Medulla oblongata (tissue), 1 donor: ENCODE measurements at regions not wholly inside any gene's neighbourhood (a gene's known extent, or its start where the extent isn't known, plus 50 kb on each side); places are given as distances from the start of the nearest gene placed in this dataset.
"Not testable (repeated sequence)": the region's sequence is repeated elsewhere in the genome, so short reads cannot be mapped to it uniquely, and the experiment has no call there.

ENCODE experiments used
- DNase-seq: peaks from one replicate; pipeline ENCODE4 v3.0.0-alpha.2; 2015; ENCODE audit errors: extremely low spot score

- DNase-seq = not testable (repeated sequence)
These were observed 51.5 kb upstream of the CDC42EP3 start for GRCh38 chr2:37722971-37723370.

GRCh38 chr2:37730037-37730818, 58.8 kb upstream of the CDC42EP3 start:
- no peak for DNase-seq

- not testable (repeated sequence) for DNase-seq
These were observed 61.0 kb upstream of the CDC42EP3 start for GRCh38 chr2:37732412-37732811.

GRCh38 chr2:37733251-37733650, 61.8 kb upstream of the CDC42EP3 start:
- no peak for DNase-seq

- DNase-seq = not testable (repeated sequence)
These were observed 62.5 kb upstream of the CDC42EP3 start for GRCh38 chr2:37733955-37734354.

GRCh38 chr2:37734891-37735523, 63.6 kb upstream of the CDC42EP3 start:
- DNase-seq = not testable (repeated sequence)

- not testable (repeated sequence) for DNase-seq
These were observed 64.1 kb upstream of the CDC42EP3 start for GRCh38 chr2:37735524-37735910.

- DNase-seq = no peak
These were observed 66.1 kb upstream of the CDC42EP3 start for GRCh38 chr2:37737507-37737906.

GRCh38 chr2:37738266-37738885, 66.9 kb upstream of the CDC42EP3 start:
- no peak for DNase-seq

GRCh38 chr2:37739153-37739552, 67.7 kb upstream of the CDC42EP3 start:
- DNase-seq = no peak

- no peak for DNase-seq
These were observed 68.8 kb upstream of the CDC42EP3 start for GRCh38 chr2:37740164-37740739.

- DNase-seq = no peak
These were observed 70.8 kb upstream of the CDC42EP3 start for GRCh38 chr2:37742286-37742685.

- DNase-seq = no peak
These were observed 72.6 kb upstream of the CDC42EP3 start for GRCh38 chr2:37744010-37744409.

- not testable (repeated sequence) for DNase-seq
These were observed 73.5 kb upstream of the CDC42EP3 start for GRCh38 chr2:37744961-37745360.

GRCh38 chr2:37746011-37746410, 74.6 kb upstream of the CDC42EP3 start:
- not testable (repeated sequence) for DNase-seq

GRCh38 chr2:37746883-37747282, 75.4 kb upstream of the CDC42EP3 start:
- DNase-seq = no peak

- DNase-seq = no peak
These were observed 77.1 kb upstream of the CDC42EP3 start for GRCh38 chr2:37748541-37748940.

- not testable (repeated sequence) for DNase-seq
These were observed 78.8 kb upstream of the CDC42EP3 start for GRCh38 chr2:37750286-37750685.

- no peak for DNase-seq
These were observed 81.3 kb upstream of the CDC42EP3 start for GRCh38 chr2:37752766-37753165.

- DNase-seq = no peak
These were observed 82.3 kb upstream of the CDC42EP3 start for GRCh38 chr2:37753758-37754157.

- not testable (repeated sequence) for DNase-seq
These were observed 84.6 kb upstream of the CDC42EP3 start for GRCh38 chr2:37755961-37756559.

GRCh38 chr2:37757456-37757855, 86.0 kb upstream of the CDC42EP3 start:
- not testable (repeated sequence) for DNase-seq
